GM12872 (cell line): ENCODE measurements at regions not wholly inside any gene's neighbourhood (a gene's known extent, or its start where the extent isn't known, plus 50 kb on each side); places are given as distances from the start of the nearest gene placed in this dataset.

Source experiments
- CTCF ChIP-seq: IDR thresholded peaks from 3 replicates; pipeline ENCODE4 v1.5.1; 2011; ENCODE audit warnings: low read depth, mild to moderate bottlenecking, low read length, moderate library complexity; ENCODE audit not compliant: insufficient read depth

- no peak for TF ChIP-seq CTCF
These were observed 260.8 kb downstream of the TTC8 start for GRCh38 chr14:89085231-89085731.

GRCh38 chr14:89085737-89086382 lies 261.4 kb downstream of the TTC8 start:
- no peak for TF ChIP-seq CTCF

- no peak for TF ChIP-seq CTCF
These were observed 264.1 kb downstream of the TTC8 start for GRCh38 chr14:89088530-89088929.

- TF ChIP-seq CTCF, result no peak
These were observed 264.9 kb downstream of the TTC8 start for GRCh38 chr14:89089330-89089729.

GRCh38 chr14:89091781-89092180 lies 267.3 kb downstream of the TTC8 start:
- TF ChIP-seq CTCF, result no peak

GRCh38 chr14:89093083-89093730 lies 268.8 kb downstream of the TTC8 start:
- no peak for TF ChIP-seq CTCF

GRCh38 chr14:89095036-89095435 lies 270.6 kb downstream of the TTC8 start:
- TF ChIP-seq CTCF, result no peak
